Nephron (organoid): ENCODE measurements at regions not wholly inside any gene's neighbourhood (a gene's known extent, or its start where the extent isn't known, plus 50 kb on each side); places are given as distances from the start of the nearest gene placed in this dataset.

Source experiments
- H3K27ac Mint-ChIP-seq, 3 experiments: 2 replicates each; pipeline ENCODE4 v1.8.0; 2020; ENCODE audit warnings: mixed read lengths in 3 of 3, mild to moderate bottlenecking in 2 of 3, moderate library complexity in 1 of 3
- H3K27me3 Mint-ChIP-seq: 2 replicates; pipeline ENCODE4 v1.8.0; 2021; ENCODE audit warnings: low read depth, mild to moderate bottlenecking, moderate library complexity, mixed read lengths
- H3K36me3 Mint-ChIP-seq: 2 replicates; pipeline ENCODE4 v1.8.0; 2020; ENCODE audit warnings: low read depth, mixed read lengths
- H3K4me1 Mint-ChIP-seq: 2 replicates; pipeline ENCODE4 v1.8.0; 2020; ENCODE audit warnings: mixed read lengths
- H3K4me3 Mint-ChIP-seq, 3 experiments: 2 replicates each; pipeline ENCODE4 v1.8.0; 2020; ENCODE audit warnings: mild to moderate bottlenecking in 3 of 3, mixed read lengths in 3 of 3, moderate library complexity in 2 of 3
- H3K9me3 Mint-ChIP-seq: 2 replicates; pipeline ENCODE4 v1.8.0; 2020; ENCODE audit warnings: mixed read lengths
- TF ChIP-seq, protein P1 (sequence below), 3 experiments: fragments of 200-600 bp; sonication (generic); IDR thresholded peaks; one replicate each; pipeline ENCODE4 v1.5.0; 2021; ENCODE audit warnings: antibody characterized with exemption in 3 of 3; ENCODE audit not compliant: unreplicated experiment in 3 of 3

DNA sequence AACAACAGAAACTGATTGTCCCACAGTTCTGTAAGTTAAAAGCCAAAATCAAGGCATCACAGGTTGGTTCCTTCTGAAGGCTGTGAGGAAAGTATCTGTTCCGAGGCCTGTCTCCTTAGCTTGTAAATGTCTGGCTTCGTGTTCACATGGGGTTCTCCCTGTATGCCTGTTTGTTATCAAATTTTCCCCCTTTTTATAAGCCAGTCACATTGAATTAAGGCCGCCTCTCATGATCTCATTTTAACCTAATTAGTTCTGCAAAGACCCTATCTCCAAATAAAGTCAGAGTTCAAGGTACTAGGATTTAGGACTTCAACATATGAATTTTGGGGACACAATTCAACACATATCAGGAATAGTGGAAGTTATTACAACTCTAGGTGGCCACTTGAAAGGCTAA is 331.5 kb downstream of the PIK3R1 start:
- Mint-ChIP-seq H3K4me3 (no peak overlapping the region), H3K27me3 (no peaks in the 10 kb centered on the region), H3K9me3 (no peaks in the 10 kb centered on the region), H3K4me1 (peaks cover 68% of the 10 kb centered on the region), H3K27ac (peak overlapping the region; percentile 21 to 33 (median 24)), H3K36me3 (no peaks in the 10 kb centered on the region)
- TF ChIP-seq, protein P1, sequence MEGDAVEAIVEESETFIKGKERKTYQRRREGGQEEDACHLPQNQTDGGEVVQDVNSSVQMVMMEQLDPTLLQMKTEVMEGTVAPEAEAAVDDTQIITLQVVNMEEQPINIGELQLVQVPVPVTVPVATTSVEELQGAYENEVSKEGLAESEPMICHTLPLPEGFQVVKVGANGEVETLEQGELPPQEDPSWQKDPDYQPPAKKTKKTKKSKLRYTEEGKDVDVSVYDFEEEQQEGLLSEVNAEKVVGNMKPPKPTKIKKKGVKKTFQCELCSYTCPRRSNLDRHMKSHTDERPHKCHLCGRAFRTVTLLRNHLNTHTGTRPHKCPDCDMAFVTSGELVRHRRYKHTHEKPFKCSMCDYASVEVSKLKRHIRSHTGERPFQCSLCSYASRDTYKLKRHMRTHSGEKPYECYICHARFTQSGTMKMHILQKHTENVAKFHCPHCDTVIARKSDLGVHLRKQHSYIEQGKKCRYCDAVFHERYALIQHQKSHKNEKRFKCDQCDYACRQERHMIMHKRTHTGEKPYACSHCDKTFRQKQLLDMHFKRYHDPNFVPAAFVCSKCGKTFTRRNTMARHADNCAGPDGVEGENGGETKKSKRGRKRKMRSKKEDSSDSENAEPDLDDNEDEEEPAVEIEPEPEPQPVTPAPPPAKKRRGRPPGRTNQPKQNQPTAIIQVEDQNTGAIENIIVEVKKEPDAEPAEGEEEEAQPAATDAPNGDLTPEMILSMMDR (IDR thresholded peaks at IDR 0.05; ENCODE audit: unreplicated experiment in 3 of 3), result no peak

DNA sequence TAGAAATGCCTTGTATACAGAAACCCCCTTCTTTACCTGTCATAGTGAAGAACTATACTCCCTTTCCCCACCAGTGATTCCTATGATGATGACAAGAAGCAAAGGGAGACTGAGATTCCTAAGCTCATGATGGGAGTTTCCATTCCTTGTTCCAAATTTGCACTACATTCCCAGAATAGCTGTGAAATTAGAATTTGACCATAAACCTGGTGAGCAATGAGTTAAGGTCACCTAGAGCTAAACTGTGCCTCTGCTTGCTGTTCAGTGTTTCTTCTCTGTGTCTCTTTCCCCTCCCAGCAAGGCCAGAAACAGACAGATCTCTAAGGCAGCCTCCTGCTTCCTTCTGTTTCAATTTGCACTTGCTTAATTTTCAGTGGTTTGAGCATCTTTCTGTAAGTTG is 332.1 kb downstream of the PIK3R1 start:
- TF ChIP-seq, protein P1 (IDR thresholded peaks at IDR 0.05; ENCODE audit: unreplicated experiment in 3 of 3), result no peak
- Mint-ChIP-seq H3K9me3 (no peaks in the 10 kb centered on the region), H3K36me3 (no peaks in the 10 kb centered on the region), H3K27me3 (no peaks in the 10 kb centered on the region), H3K4me3 (no peak overlapping the region), H3K4me1 (peaks cover 67% of the 10 kb centered on the region), H3K27ac (peak overlapping the region; percentile 24 to 93 (median 68))

DNA sequence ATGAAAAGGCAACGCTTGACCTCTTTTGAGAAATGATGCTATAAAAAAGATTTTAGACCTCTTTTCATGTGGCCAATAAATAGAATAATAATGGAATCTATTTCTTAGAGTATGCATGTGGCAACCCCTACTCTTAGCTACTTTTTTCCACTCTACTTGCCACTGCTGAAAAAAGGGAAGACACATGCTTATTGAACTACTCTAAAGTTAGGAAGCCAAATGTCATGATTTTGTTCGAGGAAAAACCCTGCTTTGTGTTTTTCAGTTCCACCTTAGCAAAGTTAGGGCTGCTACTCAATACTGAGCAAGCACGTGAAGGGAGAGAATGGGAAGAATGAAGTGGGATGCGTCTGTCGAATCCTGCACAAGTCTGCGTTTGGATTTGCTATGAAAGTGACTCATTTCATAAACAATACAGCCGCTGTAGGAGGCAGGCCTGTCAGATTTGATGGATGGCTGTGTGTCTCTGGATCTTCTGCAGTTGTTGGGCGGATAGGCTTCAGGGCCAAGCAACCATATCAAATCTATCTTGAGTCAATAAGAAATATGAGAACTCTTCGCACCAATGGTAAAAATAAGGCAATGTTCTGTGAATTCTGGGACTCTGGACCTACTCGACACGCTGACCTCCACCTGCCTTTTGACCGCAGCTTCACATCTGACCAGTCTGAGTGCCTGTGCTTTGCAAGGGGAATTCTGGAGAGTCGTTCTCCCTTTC is 333.6 kb downstream of the PIK3R1 start:
- TF ChIP-seq, protein P1 (IDR thresholded peaks at IDR 0.05; ENCODE audit: unreplicated experiment in 3 of 3), result no peak
- no peaks in the 10 kb centered on the region for H3K27me3 Mint-ChIP-seq
- peaks cover 55% of the 10 kb centered on the region for H3K4me1 Mint-ChIP-seq
- H3K36me3 Mint-ChIP-seq, result no peaks in the 10 kb centered on the region
- peak overlapping the region; percentile 87 to 93 (median 91) for H3K27ac Mint-ChIP-seq
- no peaks in the 10 kb centered on the region for H3K9me3 Mint-ChIP-seq
- H3K4me3 Mint-ChIP-seq, result peak overlapping the region in 1 of 3 experiments; percentile 27

DNA sequence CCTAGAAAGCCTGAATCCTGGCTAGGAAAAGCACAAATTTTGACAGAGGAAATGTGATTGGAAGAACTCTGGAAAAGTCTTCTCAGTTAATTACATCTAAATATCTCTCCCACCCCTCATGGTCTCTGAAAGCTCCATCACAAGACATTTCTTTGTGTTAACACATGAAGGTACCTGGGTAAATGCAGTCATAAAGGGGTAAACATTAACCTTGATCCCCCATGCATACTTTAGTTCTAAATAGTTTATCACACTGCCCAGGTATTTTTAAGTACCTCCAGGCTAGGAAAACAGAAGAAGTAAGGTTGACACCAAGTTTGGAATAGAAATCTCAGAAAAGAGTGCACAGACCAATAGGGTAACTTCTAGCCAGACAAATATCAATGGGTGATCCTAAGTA is 334.5 kb downstream of the PIK3R1 start:
- no peaks in the 10 kb centered on the region for H3K36me3 Mint-ChIP-seq
- TF ChIP-seq, protein P1 (IDR thresholded peaks at IDR 0.05; ENCODE audit: unreplicated experiment in 3 of 3), result no peak
- no peak overlapping the region for H3K4me3 Mint-ChIP-seq
- H3K9me3 Mint-ChIP-seq, result no peaks in the 10 kb centered on the region
- peaks cover 50% of the 10 kb centered on the region for H3K4me1 Mint-ChIP-seq
- no peaks in the 10 kb centered on the region for H3K27me3 Mint-ChIP-seq
- H3K27ac Mint-ChIP-seq, result peak overlapping the region; percentile 87 to 93 (median 91)

DNA sequence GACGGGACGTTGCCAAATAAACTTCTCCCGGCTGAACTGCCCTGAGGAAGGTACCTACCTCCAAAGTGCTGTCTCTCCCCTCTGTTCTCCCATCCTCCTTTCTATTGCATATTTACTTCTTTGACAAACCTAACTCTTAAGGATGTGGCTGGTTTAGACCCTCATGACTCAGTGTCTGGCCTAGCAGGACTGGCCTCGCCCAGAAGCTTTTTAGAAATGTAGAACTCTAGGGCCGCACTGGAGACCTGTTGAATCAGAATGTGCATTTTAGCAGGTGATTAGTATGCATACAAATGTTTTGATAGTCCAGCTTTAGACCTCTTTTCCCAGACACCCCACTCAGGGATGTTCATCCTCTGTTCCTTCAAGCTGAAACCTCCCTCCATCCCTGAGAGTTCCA is 335.9 kb downstream of the PIK3R1 start:
- no peaks in the 10 kb centered on the region for H3K27me3 Mint-ChIP-seq
- no peak overlapping the region for H3K4me3 Mint-ChIP-seq
- H3K4me1 Mint-ChIP-seq, result peaks cover 48% of the 10 kb centered on the region
- H3K9me3 Mint-ChIP-seq, result no peaks in the 10 kb centered on the region
- TF ChIP-seq, protein P1 (IDR thresholded peaks at IDR 0.05; ENCODE audit: unreplicated experiment in 3 of 3), result no peak
- no peaks in the 10 kb centered on the region for H3K36me3 Mint-ChIP-seq
- peak overlapping the region; percentile 41 to 93 (median 70) for H3K27ac Mint-ChIP-seq
